Caco-2 (cell line): ENCODE measurements at regions not wholly inside any gene's neighbourhood (a gene's known extent, or its start where the extent isn't known, plus 50 kb on each side); places are given as distances from the start of the nearest gene placed in this dataset.

Source experiments
- BruUV-seq: library from RNA; stranded (reverse); fragments of 400-500 nt; replicated peaks from 2 replicates; lab custom pipeline; 2021; lab: Mats Ljungman, UMichigan
- CTCF ChIA-PET: fragments of 300-600 bp; sonication (Branson Sonifier 250); formaldehyde crosslinking; loops from one replicate; lab custom pipeline; 2022; ENCODE audit warnings: antibody characterized with exemption; lab: Charles Lee
- POLR2A ChIA-PET: fragments of 300-600 bp; sonication (Branson Sonifier 250); formaldehyde crosslinking; loops from one replicate; lab custom pipeline; 2022; ENCODE audit warnings: antibody characterized with exemption; lab: Charles Lee
- DNase-seq, 2 experiments: peaks; one replicate each; pipeline versions ENCODE4 v3.0.0 to v3.0.0-alpha.2; 2020 to 2022
- H3K27me3 ChIP-seq: replicated peaks from 2 replicates; pipeline ENCODE4 v1.6.0; 2011; ENCODE audit warnings: low read length; ENCODE audit not compliant: control insufficient read depth, insufficient read depth
- H3K36me3 ChIP-seq: 2 replicates; pipeline ENCODE4 v1.5.1; 2011; ENCODE audit warnings: low read length; ENCODE audit not compliant: control insufficient read depth, insufficient read depth
- H3K4me1 ChIP-seq: fragments of 250-450 bp; sonication (Bioruptor Pico); 2 replicates; pipeline ENCODE4 v1.5.1; 2020; ENCODE audit warnings: mild to moderate bottlenecking
- H3K4me3 ChIP-seq: 2 replicates; pipeline ENCODE4 v1.5.1; 2011; ENCODE audit warnings: low read depth, mild to moderate bottlenecking, control low read depth, low read length
- H3K9me3 ChIP-seq: fragments of 250-450 bp; sonication (Bioruptor Pico); 2 replicates; pipeline ENCODE4 v1.5.1; 2020; ENCODE audit warnings: mild to moderate bottlenecking, moderate library complexity
- H3K27ac Mint-ChIP-seq: one replicate; pipeline ENCODE4 v1.8.0; 2022; ENCODE audit warnings: mixed read lengths; ENCODE audit not compliant: unreplicated experiment
- H3K27me3 Mint-ChIP-seq: one replicate; pipeline ENCODE4 v1.8.0; 2022; ENCODE audit warnings: mixed read lengths; ENCODE audit not compliant: insufficient read depth, unreplicated experiment
- H3K36me3 Mint-ChIP-seq: one replicate; pipeline ENCODE4 v1.8.0; 2022; ENCODE audit warnings: mild to moderate bottlenecking, mixed read lengths; ENCODE audit not compliant: insufficient read depth, unreplicated experiment
- H3K4me1 Mint-ChIP-seq: one replicate; pipeline ENCODE4 v1.8.0; 2022; ENCODE audit warnings: low read depth, mixed read lengths; ENCODE audit not compliant: unreplicated experiment
- H3K4me3 Mint-ChIP-seq: one replicate; pipeline ENCODE4 v1.8.0; 2022; ENCODE audit warnings: mild to moderate bottlenecking, moderate library complexity, mixed read lengths; ENCODE audit not compliant: unreplicated experiment
- H3K9me3 Mint-ChIP-seq: one replicate; pipeline ENCODE4 v1.8.0; 2022; ENCODE audit warnings: mixed read lengths; ENCODE audit not compliant: unreplicated experiment
- CTCF ChIP-seq, 2 experiments: fragments of 200-600 bp in 1 of 2; IDR thresholded peaks; 1 replicate in 1 of 2; 2 replicates in 1 of 2; pipeline versions ENCODE4 v1.5.1 to v1.8.0; 2011 to 2022; ENCODE audit warnings: antibody characterized with exemption in 1 of 2, control low read depth in 1 of 2, inconsistent platforms in 1 of 2, low read depth in 1 of 2, low read length in 1 of 2, mild to moderate bottlenecking in 1 of 2, moderate library complexity in 1 of 2; ENCODE audit not compliant: insufficient read depth in 1 of 2, severe bottlenecking in 1 of 2, unreplicated experiment in 1 of 2
- intact Hi-C: fragments of 100-400 bp; cut with micrococcal nuclease; formaldehyde crosslinking; loops from one replicate; pipeline ENCODE4 v1.10.0; 2022; ENCODE audit not compliant: unreplicated experiment

GRCh38 chr17:27218719-27219488 is 75.0 kb upstream of the WSB1 start:
- no peak for DNase-seq
- Histone ChIP-seq H3K4me3 (no peak overlapping the region), H3K27me3 (no peaks in the 10 kb centered on the region), H3K4me1 (no peaks in the 10 kb centered on the region), H3K36me3 (no peaks in the 10 kb centered on the region), H3K9me3 (peaks cover 3% of the 10 kb centered on the region)
- no peak for TF ChIP-seq CTCF (IDR thresholded peaks at IDR 0.05; ENCODE audit: insufficient read depth in 1 of 2, low read depth in 1 of 2, low read length in 1 of 2, severe bottlenecking in 1 of 2, unreplicated experiment in 1 of 2)
- intact Hi-C loops, result loop anchor here (10.0 kb wide), 1 partner anchor 406 kb away; no protein-coding TSS in a partner anchor
- Mint-ChIP-seq H3K27me3 (peaks cover 3% of the 10 kb centered on the region), H3K27ac (no peak overlapping the region), H3K36me3 (no peaks in the 10 kb centered on the region), H3K9me3 (peaks cover 8% of the 10 kb centered on the region), H3K4me3 (no peak overlapping the region), H3K4me1 (no peaks in the 10 kb centered on the region)
- CTCF ChIA-PET, result no interaction called here
- POLR2A ChIA-PET, result no interaction called here
- BruUV-seq, result no TSS peak

- H3K9me3 Mint-ChIP-seq, result no peaks in the 10 kb centered on the region
These were observed 71.4 kb upstream of the WSB1 start for GRCh38 chr17:27222515-27222914.

More at GRCh38 chr17:27222515-27222914, 71.4 kb upstream of the WSB1 start:
- intact Hi-C loops, result no loop called here
- Mint-ChIP-seq H3K27me3 (peaks cover 3% of the 10 kb centered on the region), H3K36me3 (no peaks in the 10 kb centered on the region), H3K4me1 (no peaks in the 10 kb centered on the region), H3K4me3 (no peak overlapping the region), H3K27ac (no peak overlapping the region)
- no peak for TF ChIP-seq CTCF (IDR thresholded peaks at IDR 0.05; ENCODE audit: insufficient read depth in 1 of 2, low read depth in 1 of 2, low read length in 1 of 2, severe bottlenecking in 1 of 2, unreplicated experiment in 1 of 2)
- no peak overlapping the region for H3K4me3 ChIP-seq
- H3K27me3 ChIP-seq, result no peaks in the 10 kb centered on the region
- no peaks in the 10 kb centered on the region for H3K36me3 ChIP-seq
- no TSS peak for BruUV-seq
- no peaks in the 10 kb centered on the region; the same call in 1 of the 2 replicates for H3K9me3 ChIP-seq
- H3K4me1 ChIP-seq, result no peaks in the 10 kb centered on the region; the same call in 1 of the 2 replicates
- ChIA-PET CTCF (no interaction called here), POLR2A (no interaction called here)
- no peak for DNase-seq
